Prostate gland (tissue), 2 donors: ENCODE measurements at regions not wholly inside any gene's neighbourhood (a gene's known extent, or its start where the extent isn't known, plus 50 kb on each side); places are given as distances from the start of the nearest gene placed in this dataset.

Source experiments
- DNase-seq: peaks from one replicate; pipeline ENCODE4 v3.0.0-alpha.2; 2019; ENCODE audit warnings: low spot score
- H3K27ac ChIP-seq, 2 donors: fragments of 200-600 bp; sonication (generic); 2 replicates each; pipeline ENCODE4 v1.5.1; 2017 to 2019
- H3K27me3 ChIP-seq: fragments of 200-600 bp; sonication (generic); replicated peaks from 2 replicates; pipeline ENCODE4 v1.5.1; 2019; ENCODE audit not compliant: insufficient read depth
- H3K36me3 ChIP-seq, 2 donors: fragments of 200-600 bp; sonication (generic); 1 replicate in 1 of 2; 2 replicates in 1 of 2; pipeline versions ENCODE4 v1.5.1 to v1.8.1; 2017 to 2019
- H3K4me1 ChIP-seq: fragments of 200-600 bp; sonication (generic); replicated peaks from 2 replicates; pipeline ENCODE4 v1.5.1; 2019
- H3K4me3 ChIP-seq, 2 donors: fragments of 200-600 bp; sonication (generic); 2 replicates each; pipeline ENCODE4 v1.5.1; 2017 to 2019
- H3K9me3 ChIP-seq: fragments of 200-600 bp; sonication (generic); 2 replicates; pipeline ENCODE4 v1.5.1; 2017
- CTCF ChIP-seq, 4 experiments: fragments of 200-600 bp in 2 of 4; fragments of 450-650 bp in 2 of 4; sonication (generic) in 2 of 4; IDR thresholded peaks; 1 replicate in 3 of 4; 2 replicates in 1 of 4; pipeline ENCODE4 v1.5.1; 2016 to 2019; ENCODE audit warnings: antibody characterized with exemption in 4 of 4, mild to moderate bottlenecking in 2 of 4, moderate library complexity in 2 of 4
- POLR2A ChIP-seq: fragments of 450-650 bp; IDR thresholded peaks from one replicate; pipeline ENCODE4 v1.6.1; 2016; ENCODE audit warnings: antibody characterized with exemption, mild to moderate bottlenecking
- POLR2AphosphoS5 ChIP-seq: sonication (generic); formaldehyde crosslinking; IDR thresholded peaks from one replicate; pipeline ENCODE4 v1.6.1; 2017; ENCODE audit warnings: antibody characterized with exemption
- WGBS: methylation state at CpG from one replicate; pipeline ENCODE4 v1.1.5; 2018; 5-methylcytosine and 5-hydroxymethylcytosine counted together
- intact Hi-C: fragments of 100-400 bp; cut with DNase I; formaldehyde crosslinking; loops from one replicate; pipeline ENCODE4 v1.14.2; 2022

GRCh38 chr5:74177961-74178360 lies 462.6 kb downstream of the ENC1 start:
- H3K4me3 ChIP-seq, result no peak overlapping the region
- TF ChIP-seq POLR2A (no peak), POLR2AphosphoS5 (no peak), CTCF (IDR thresholded peaks at IDR 0.05) (no peak)
- 85% methylated on average over 3 of the region's 3 CpGs for WGBS
- intact Hi-C loops, result no loop called here
- no peaks in the 10 kb centered on the region for H3K4me1 ChIP-seq
- DNase-seq, result no peak
- no peaks in the 10 kb centered on the region for H3K36me3 ChIP-seq
- H3K27me3 ChIP-seq, result no peaks in the 10 kb centered on the region
- H3K27ac ChIP-seq, result no peak overlapping the region
- no peaks in the 10 kb centered on the region for H3K9me3 ChIP-seq

- no peak overlapping the region for H3K27ac ChIP-seq
- WGBS, result 91% methylated on average over 1 of the region's 1 CpG
- intact Hi-C loops, result no loop called here
- H3K36me3 ChIP-seq, result no peaks in the 10 kb centered on the region
- no peaks in the 10 kb centered on the region for H3K27me3 ChIP-seq
- no peaks in the 10 kb centered on the region for H3K4me1 ChIP-seq
- no peak for DNase-seq
- H3K4me3 ChIP-seq, result no peak overlapping the region
- TF ChIP-seq POLR2A (no peak), POLR2AphosphoS5 (no peak), CTCF (IDR thresholded peaks at IDR 0.05) (no peak)
- no peaks in the 10 kb centered on the region for H3K9me3 ChIP-seq
Measured at GRCh38 chr5:74174366-74174765, 466.2 kb downstream of the ENC1 start.

- no peaks in the 10 kb centered on the region for H3K9me3 ChIP-seq
- TF ChIP-seq POLR2A, result no peak
- TF ChIP-seq POLR2AphosphoS5, result no peak
- H3K27ac ChIP-seq, result no peak overlapping the region
- H3K4me1 ChIP-seq, result no peaks in the 10 kb centered on the region
- no peak overlapping the region for H3K4me3 ChIP-seq
- no peak for DNase-seq
- H3K27me3 ChIP-seq, result no peaks in the 10 kb centered on the region
- intact Hi-C loops, result no loop called here
- WGBS, result 87% methylated on average over 7 of the region's 7 CpGs
- H3K36me3 ChIP-seq, result no peaks in the 10 kb centered on the region
Measured at GRCh38 chr5:74173665-74174064, 466.9 kb downstream of the ENC1 start.

- 96% methylated on average over 7 of the region's 7 CpGs for WGBS
- Histone ChIP-seq H3K36me3 (no peaks in the 10 kb centered on the region), H3K4me1 (no peaks in the 10 kb centered on the region), H3K27ac (no peak overlapping the region), H3K4me3 (no peak overlapping the region), H3K9me3 (no peaks in the 10 kb centered on the region), H3K27me3 (no peaks in the 10 kb centered on the region)
- no peak for TF ChIP-seq CTCF (IDR thresholded peaks at IDR 0.05)
- TF ChIP-seq POLR2A, result no peak
- TF ChIP-seq POLR2AphosphoS5, result no peak
- intact Hi-C loops, result no loop called here
- no peak for DNase-seq
Measured at GRCh38 chr5:74173241-74173640, 467.3 kb downstream of the ENC1 start.

GRCh38 chr5:74169701-74170100 lies 470.8 kb downstream of the ENC1 start:
- 85% methylated on average over 2 of the region's 2 CpGs for WGBS
- no peak for DNase-seq
- intact Hi-C loops, result no loop called here
- no peak overlapping the region for H3K27ac ChIP-seq
- no peaks in the 10 kb centered on the region for H3K9me3 ChIP-seq
- no peak overlapping the region for H3K4me3 ChIP-seq
- H3K36me3 ChIP-seq, result no peaks in the 10 kb centered on the region
- no peaks in the 10 kb centered on the region for H3K27me3 ChIP-seq
- peaks cover 5% of the 10 kb centered on the region for H3K4me1 ChIP-seq
- TF ChIP-seq CTCF (IDR thresholded peaks at IDR 0.05) (no peak), POLR2A (no peak), POLR2AphosphoS5 (no peak)
